Stimulated activated CD4-positive, alpha-beta T cell treated with anti-CD3 and anti-CD28 coated beads, Interleukin-12 subunit alpha, Interleukin-12 subunit beta, amount 100 ng/mL, for 24 hours (primary cell): ENCODE measurements at regions not wholly inside any gene's neighbourhood (a gene's known extent, or its start where the extent isn't known, plus 50 kb on each side); places are given as distances from the start of the nearest gene placed in this dataset.
"Not testable (repeated sequence)": the region's sequence is repeated elsewhere in the genome, so short reads cannot be mapped to it uniquely, and the experiment has no call there.

Source experiments
- DNase-seq, 2 experiments: peaks; one replicate each; pipeline ENCODE4 v3.0.0-alpha.2; 2020; ENCODE audit warnings: low read depth in 2 of 2

GRCh38 chr4:152063621-152064240, 302.9 kb upstream of the GATB start:
- no peak for DNase-seq

GRCh38 chr4:152062936-152063620, 302.3 kb upstream of the GATB start:
- no peak for DNase-seq

DNA sequence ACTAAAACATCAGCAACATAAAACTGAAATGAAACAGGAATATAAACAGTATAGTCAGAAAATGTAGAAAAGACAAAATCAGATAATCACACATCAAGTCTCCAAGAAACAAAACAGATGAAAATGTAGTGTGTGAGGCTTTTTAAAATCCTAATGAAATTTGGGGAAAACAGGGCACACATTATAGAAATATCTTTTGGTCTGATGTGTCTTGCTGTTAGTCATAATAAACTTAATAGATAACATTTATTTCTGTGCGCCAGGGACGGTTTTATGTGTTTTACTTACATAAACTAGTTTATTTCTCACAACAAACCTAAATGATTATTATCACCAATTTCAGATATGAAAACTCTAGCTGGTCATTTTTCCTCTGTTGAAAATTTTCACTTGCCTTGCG, 293.9 kb upstream of the GATB start:
- DNase-seq: no peak

DNA sequence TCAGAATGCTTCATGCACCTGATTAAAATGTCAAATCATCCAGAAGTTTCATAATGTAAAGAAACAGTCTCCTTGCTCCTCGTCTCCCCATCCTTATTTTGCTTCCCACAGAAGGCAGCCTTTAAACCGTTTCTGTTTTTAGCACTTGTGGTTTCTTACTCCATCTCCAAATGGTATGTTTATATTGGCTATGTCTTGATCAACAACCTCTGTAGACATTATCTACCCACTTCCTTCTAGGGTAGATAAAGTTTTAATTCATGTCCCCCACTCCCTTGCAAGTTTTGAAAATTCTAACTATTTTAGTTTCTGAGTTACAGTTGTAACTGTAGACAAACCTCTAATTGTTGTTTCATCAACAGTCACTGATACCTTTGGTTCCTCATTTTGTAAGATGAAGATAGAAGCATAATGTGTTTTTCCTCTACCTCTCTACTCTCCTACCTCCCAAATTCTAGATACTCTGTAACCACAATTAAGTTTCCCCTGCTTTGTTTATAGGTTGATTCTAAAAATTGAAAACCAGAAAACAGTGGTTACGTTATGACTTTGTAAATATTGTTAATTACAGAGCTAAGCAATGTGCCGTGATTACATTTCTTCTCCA, 291.7 kb upstream of the GATB start:
- DNase-seq: no peak

- not testable (repeated sequence) for DNase-seq
Observed at GRCh38 chr4:152051332-152051731, 290.5 kb upstream of the GATB start.

GRCh38 chr4:152050106-152050505, 289.3 kb upstream of the GATB start:
- DNase-seq: no peak

DNA sequence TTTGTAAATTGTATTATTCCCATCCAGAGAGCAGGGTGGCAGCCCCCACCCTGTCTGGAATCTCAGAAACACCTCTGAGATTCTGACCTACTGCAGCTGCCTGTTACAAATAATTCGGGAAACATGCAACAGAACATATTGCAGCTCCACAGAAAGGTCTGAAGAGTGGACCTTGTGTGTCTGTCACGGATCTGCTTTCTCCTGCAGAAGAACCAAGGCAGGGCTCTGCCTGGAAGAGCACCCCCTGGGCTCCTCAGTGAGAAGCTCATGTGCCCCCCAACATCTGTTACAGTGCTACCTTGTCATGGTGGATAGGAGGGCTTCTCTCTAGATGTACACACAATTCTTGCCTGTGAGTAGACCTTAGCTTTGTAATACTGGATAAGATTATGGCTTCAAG, 286.6 kb upstream of the GATB start:
- DNase-seq: no peak

DNA sequence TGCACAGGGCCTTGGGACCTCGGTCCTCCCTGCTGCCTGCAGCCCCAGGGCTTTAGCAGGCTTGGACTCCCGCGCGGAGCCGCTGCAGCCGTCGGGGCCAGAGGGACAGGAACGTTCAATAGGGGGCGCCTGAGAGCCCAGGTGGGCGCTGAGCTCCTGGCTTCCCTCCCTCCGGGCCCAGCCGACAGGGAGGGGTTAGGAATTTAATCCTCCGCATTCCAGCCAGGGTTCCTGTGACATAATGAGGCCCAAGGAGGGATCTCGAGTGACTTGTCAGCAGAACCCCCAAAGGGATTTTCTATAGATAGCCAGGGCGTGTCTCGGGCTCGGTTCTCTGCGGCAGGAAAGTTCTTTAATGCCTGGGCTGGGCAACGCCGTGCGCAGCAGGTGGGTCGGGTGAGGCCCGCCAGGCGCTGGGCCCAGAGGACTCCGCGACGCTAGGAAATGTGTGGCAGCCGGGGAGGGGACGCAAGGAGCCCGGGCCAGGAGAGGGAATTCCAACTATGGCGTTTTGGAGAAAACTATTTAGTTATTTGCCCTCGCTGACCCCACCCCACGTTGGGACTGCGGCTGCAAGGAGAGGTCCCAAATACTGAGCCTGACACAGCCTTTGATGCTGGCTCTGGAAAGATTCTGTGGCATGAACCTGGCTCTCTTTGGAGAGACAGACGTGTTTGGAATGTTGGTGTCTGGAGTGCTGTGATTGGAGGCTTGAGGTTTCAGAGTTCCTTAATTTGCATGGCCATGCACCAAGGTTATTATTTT, 285.2 kb upstream of the GATB start:
- DNase-seq: peak in 1 of 2 experiments; percentile 8

DNA sequence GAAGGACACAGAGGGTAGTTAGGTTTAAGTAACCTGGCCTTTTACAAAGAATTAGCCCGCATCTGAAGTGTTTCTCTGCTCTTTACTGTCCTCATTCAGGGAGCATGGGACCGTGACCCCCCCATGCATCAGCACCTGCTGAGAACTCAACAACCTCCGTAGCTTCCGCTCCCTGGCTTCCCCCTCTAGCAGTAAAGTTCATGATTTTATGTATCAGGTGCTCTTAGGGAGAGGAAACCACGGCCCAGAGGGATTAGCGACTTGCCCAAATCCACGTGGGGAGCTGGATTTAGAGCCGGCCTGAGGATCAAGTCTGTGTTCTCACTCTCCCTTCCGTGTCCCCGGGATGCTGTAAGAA, 284.6 kb upstream of the GATB start:
- DNase-seq: no peak

DNA sequence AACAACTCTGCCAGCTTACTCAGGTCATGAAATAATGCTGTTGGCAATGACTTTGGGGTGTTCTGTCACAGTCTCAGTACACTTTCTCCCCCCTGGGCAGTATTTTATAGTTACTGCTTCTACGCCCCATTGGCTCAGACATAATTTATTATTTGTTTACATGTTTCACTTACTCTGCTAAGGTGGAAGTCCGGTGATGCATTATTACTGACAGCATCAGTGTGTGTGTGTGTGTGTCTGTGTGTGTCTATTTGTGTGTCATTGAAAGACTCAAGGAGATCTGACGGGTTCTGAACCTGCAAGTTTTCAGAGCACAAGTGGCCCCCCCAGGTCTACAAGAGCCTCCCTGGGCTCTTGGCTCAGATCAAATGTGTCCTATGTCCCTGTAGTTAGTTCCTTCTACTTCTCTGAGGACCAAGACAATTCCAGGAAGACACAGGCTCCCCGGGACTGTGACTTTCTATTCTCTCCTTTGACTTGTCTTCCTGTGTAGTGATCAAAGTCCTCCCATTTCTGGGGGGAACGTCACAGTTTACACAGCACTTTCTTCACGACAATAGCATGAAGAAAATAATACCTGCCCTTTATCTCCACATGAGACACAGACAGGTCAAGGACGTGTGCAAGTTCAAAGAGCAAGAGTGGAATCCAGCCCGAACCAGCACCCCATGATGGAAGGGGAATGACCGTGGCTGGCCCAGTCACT, 283.7 kb upstream of the GATB start:
- no peak for DNase-seq

GRCh38 chr4:152041295-152041694, 280.5 kb upstream of the GATB start:
- no peak for DNase-seq

GRCh38 chr4:152039691-152040090, 278.9 kb upstream of the GATB start:
- DNase-seq: no peak

DNA sequence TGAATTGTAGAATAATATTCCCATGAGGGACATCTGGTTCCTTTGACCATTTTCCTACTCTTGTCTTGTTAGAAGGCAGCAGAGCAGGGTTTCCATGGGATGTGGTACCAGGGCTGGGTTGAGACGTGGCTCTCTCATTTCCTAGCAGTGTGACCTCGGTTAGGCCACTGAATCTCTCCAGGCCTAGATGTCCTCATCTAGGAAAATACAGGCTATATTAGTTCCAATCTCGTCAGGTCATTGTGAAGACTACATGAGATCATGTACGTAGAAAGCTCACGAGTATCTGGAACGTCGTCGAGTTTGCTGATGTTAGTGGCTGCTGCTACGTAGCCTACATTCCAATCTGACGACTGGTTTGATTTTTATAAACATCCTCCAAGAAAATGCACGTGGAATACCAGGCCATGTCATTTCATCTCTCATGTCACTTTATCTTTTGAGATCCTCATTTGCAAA, 278.2 kb upstream of the GATB start:
- no peak for DNase-seq

- DNase-seq: no peak
Observed at GRCh38 chr4:152038238-152038637, 277.4 kb upstream of the GATB start.

DNA sequence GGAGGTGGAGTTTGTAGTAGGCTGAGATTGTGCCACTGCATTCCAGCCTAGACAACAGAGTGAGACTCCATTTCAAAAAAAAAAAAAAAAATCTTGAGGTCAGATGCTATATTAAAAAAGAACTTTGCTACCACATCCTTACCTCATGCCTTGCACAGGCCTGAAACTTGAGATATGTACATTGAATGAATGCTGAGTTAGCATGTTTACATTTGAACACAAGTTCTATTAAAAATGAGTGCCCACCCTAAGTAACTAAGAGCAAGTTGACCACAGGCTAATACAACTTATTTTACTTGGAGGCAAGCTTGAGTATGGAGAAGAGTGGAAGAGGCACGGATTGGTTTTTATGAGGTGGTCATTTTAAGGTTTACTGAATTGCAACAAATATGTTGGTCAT, 276.6 kb upstream of the GATB start:
- DNase-seq: no peak

- DNase-seq: no peak
Observed at GRCh38 chr4:152033621-152034020, 272.8 kb upstream of the GATB start.

- DNase-seq: no peak
Observed at GRCh38 chr4:152032722-152033131, 271.9 kb upstream of the GATB start.

- DNase-seq: no peak
Observed at GRCh38 chr4:152029631-152030030, 268.8 kb upstream of the GATB start.

DNA sequence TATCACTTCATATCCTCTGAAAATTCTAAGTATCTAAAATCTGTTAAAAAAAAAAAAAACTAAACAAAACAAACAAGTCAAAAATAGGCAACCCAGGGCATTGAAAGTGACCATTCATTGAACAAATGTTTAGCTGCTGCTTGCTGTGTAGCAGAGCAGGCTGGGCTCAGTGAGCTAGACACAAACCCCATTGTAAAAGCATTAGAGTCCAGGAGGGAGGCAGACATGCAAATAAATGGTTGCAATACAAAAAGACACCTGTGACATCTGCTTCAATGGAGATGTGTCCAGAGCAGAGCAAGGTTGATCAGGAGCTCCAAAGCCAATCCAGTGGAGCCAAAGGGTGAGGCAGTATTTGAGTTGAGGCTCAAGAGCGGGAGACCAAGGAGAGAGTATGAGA, 267.3 kb upstream of the GATB start:
- no peak for DNase-seq

GRCh38 chr4:152024881-152025280, 264.1 kb upstream of the GATB start:
- no peak for DNase-seq

GRCh38 chr4:152023674-152024073, 262.9 kb upstream of the GATB start:
- DNase-seq: no peak

DNA sequence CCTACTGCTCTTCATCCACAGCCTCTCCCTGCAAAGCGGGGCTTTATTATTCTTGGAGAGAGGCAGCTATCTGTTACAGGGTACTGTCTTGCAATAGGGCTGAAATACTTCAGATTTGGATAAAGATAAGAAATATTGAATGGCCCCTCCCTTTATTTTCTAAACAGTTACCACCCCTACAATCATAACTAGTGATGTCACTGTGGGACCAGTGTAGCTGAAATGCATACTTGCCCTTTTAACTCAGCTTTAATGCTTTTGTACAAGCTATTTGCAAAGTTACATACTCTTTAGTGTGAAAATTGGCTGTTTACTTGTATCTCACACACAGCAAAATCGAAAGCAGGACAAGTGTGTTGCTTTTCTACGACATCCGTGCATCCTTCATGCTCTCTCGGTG, 261.7 kb upstream of the GATB start:
- DNase-seq: no peak
